Muscle of leg (tissue), 3 donors: ENCODE measurements at regions not wholly inside any gene's neighbourhood (a gene's known extent, or its start where the extent isn't known, plus 50 kb on each side); places are given as distances from the start of the nearest gene placed in this dataset.
"Not testable (repeated sequence)": the region's sequence is repeated elsewhere in the genome, so short reads cannot be mapped to it uniquely, and the experiment has no call there.

ENCODE experiments used
- DNase-seq: peaks from one replicate; pipeline ENCODE4 v3.0.0; 2013
- H3K27ac ChIP-seq: one replicate; pipeline ENCODE4 v1.5.1; 2013; ENCODE audit warnings: mild to moderate bottlenecking, low read length, control low read depth
- H3K27me3 ChIP-seq: one replicate; pipeline ENCODE4 v1.6.1; 2013; ENCODE audit warnings: low read length; ENCODE audit not compliant: control insufficient read depth, insufficient read depth
- H3K36me3 ChIP-seq: one replicate; pipeline ENCODE4 v1.6.1; 2013; ENCODE audit warnings: low read length; ENCODE audit not compliant: control insufficient read depth, insufficient read depth
- H3K4me1 ChIP-seq: one replicate; pipeline ENCODE4 v1.6.1; 2013; ENCODE audit warnings: low read length; ENCODE audit not compliant: control insufficient read depth, insufficient read depth
- H3K4me3 ChIP-seq: one replicate; pipeline ENCODE4 v1.5.1; 2013; ENCODE audit warnings: low read length, control low read depth
- H3K9me3 ChIP-seq: replicated peaks from 2 replicates; pipeline ENCODE4 v1.6.1; 2013; ENCODE audit warnings: low read depth, low read length; ENCODE audit not compliant: control insufficient read depth
- WGBS: methylation state at CpG from one replicate; pipeline ENCODE4 v1.1.5; 2013; ENCODE audit warnings: missing lambda C conversion rate; ENCODE audit not compliant: insufficient coverage; 5-methylcytosine and 5-hydroxymethylcytosine counted together

GRCh38 chr20:17825960-17826843, 126.4 kb downstream of the BANF2 start:
- Histone ChIP-seq H3K27ac (peak overlapping the region; percentile 67), H3K27me3 (no peaks in the 10 kb centered on the region), H3K9me3 (no peaks in the 10 kb centered on the region), H3K4me1 (peaks cover 25% of the 10 kb centered on the region), H3K4me3 (no peak overlapping the region), H3K36me3 (no peaks in the 10 kb centered on the region)
- no peak for DNase-seq
- whole genome bisulfite sequencing, result 89% methylated on average over 3 of the region's 8 CpGs

GRCh38 chr20:17825252-17825959, 125.6 kb downstream of the BANF2 start:
- H3K4me3 ChIP-seq, result no peak overlapping the region
- H3K9me3 ChIP-seq, result no peaks in the 10 kb centered on the region
- H3K27ac ChIP-seq, result peak overlapping the region; percentile 81
- peak; percentile 59 for DNase-seq
- H3K27me3 ChIP-seq, result no peaks in the 10 kb centered on the region
- WGBS, result 22% methylated on average over 6 of the region's 15 CpGs
- no peaks in the 10 kb centered on the region for H3K36me3 ChIP-seq
- H3K4me1 ChIP-seq, result peaks cover 25% of the 10 kb centered on the region

- WGBS, result 88% methylated on average over 4 of the region's 7 CpGs
- no peak for DNase-seq
- Histone ChIP-seq H3K9me3 (no peaks in the 10 kb centered on the region), H3K4me1 (peaks cover 25% of the 10 kb centered on the region), H3K27me3 (no peaks in the 10 kb centered on the region), H3K36me3 (no peaks in the 10 kb centered on the region), H3K27ac (peak overlapping the region; percentile 81), H3K4me3 (no peak overlapping the region)
Observed at GRCh38 chr20:17824676-17825251, 125.0 kb downstream of the BANF2 start.

GRCh38 chr20:17823409-17824144, 123.8 kb downstream of the BANF2 start:
- Histone ChIP-seq H3K36me3 (no peaks in the 10 kb centered on the region), H3K4me3 (no peak overlapping the region)

GRCh38 chr20:17822540-17823408, 123.0 kb downstream of the BANF2 start:
- Histone ChIP-seq H3K4me1 (peaks cover 25% of the 10 kb centered on the region), H3K9me3 (peaks cover 7% of the 10 kb centered on the region), H3K4me3 (no peak overlapping the region), H3K27ac (no peak overlapping the region), H3K36me3 (no peaks in the 10 kb centered on the region), H3K27me3 (no peaks in the 10 kb centered on the region)
- no peak for DNase-seq
- WGBS, result 80% methylated on average over 13 of the region's 15 CpGs

More at GRCh38 chr20:17823409-17824144, 123.8 kb downstream of the BANF2 start:
- Histone ChIP-seq H3K4me1 (peaks cover 25% of the 10 kb centered on the region), H3K9me3 (peaks cover 7% of the 10 kb centered on the region), H3K27me3 (no peaks in the 10 kb centered on the region), H3K27ac (no peak overlapping the region)
- WGBS, result 77% methylated on average over 7 of the region's 10 CpGs
- no peak for DNase-seq

- Histone ChIP-seq H3K4me1 (peaks cover 28% of the 10 kb centered on the region), H3K9me3 (peaks cover 7% of the 10 kb centered on the region), H3K36me3 (no peaks in the 10 kb centered on the region), H3K27ac (no peak overlapping the region), H3K27me3 (no peaks in the 10 kb centered on the region), H3K4me3 (no peak overlapping the region)
- peak; percentile 87 for DNase-seq
- 42% methylated on average over 5 of the region's 5 CpGs for WGBS
Observed at GRCh38 chr20:17822039-17822438, 122.3 kb downstream of the BANF2 start.

GRCh38 chr20:17821606-17822005, 121.8 kb downstream of the BANF2 start:
- 90% methylated on average over 2 of the region's 3 CpGs for WGBS
- not testable (repeated sequence) for H3K4me3 ChIP-seq

GRCh38 chr20:17819395-17820093, 119.8 kb downstream of the BANF2 start:
- H3K36me3 ChIP-seq, result no peaks in the 10 kb centered on the region
- no peak for DNase-seq
- H3K4me1 ChIP-seq, result peaks cover 13% of the 10 kb centered on the region
- H3K4me3 ChIP-seq, result no peak overlapping the region
- WGBS, result 100% methylated on average over 1 of the region's 2 CpGs
- no peaks in the 10 kb centered on the region for H3K27me3 ChIP-seq
- peaks cover 7% of the 10 kb centered on the region for H3K9me3 ChIP-seq
- H3K27ac ChIP-seq, result no peak overlapping the region

More at GRCh38 chr20:17821606-17822005, 121.8 kb downstream of the BANF2 start:
- H3K36me3 ChIP-seq, H3K9me3 ChIP-seq, DNase-seq, H3K27me3 ChIP-seq, H3K27ac ChIP-seq: not testable (repeated sequence)
- H3K4me1 ChIP-seq, result peaks cover 29% of the 10 kb centered on the region

- Histone ChIP-seq H3K9me3 (peaks cover 7% of the 10 kb centered on the region), H3K4me3 (no peak overlapping the region), H3K4me1 (peaks cover 12% of the 10 kb centered on the region), H3K36me3 (no peaks in the 10 kb centered on the region), H3K27me3 (no peaks in the 10 kb centered on the region), H3K27ac (no peak overlapping the region)
- 94% methylated on average over 3 of the region's 7 CpGs for WGBS
- no peak for DNase-seq
Observed at GRCh38 chr20:17818187-17818586, 118.4 kb downstream of the BANF2 start.
